OCI-LY1 (cell line): ENCODE measurements at regions not wholly inside any gene's neighbourhood (a gene's known extent, or its start where the extent isn't known, plus 50 kb on each side); places are given as distances from the start of the nearest gene placed in this dataset.

Source experiments
- H2AFZ ChIP-seq: fragments of 200-600 bp; sonication (generic), shearing (Covaris generic); 2 replicates; pipeline ENCODE4 v1.6.0; 2014; ENCODE audit warnings: antibody characterized with exemption, mild to moderate bottlenecking, low read length
- H3F3A ChIP-seq: fragments of 200-600 bp; sonication (generic), shearing (Covaris generic); 2 replicates; pipeline ENCODE4 v1.6.0; 2014; ENCODE audit warnings: mild to moderate bottlenecking, antibody characterized with exemption, low read length, moderate library complexity; ENCODE audit not compliant: insufficient read depth
- H3K27ac ChIP-seq: fragments of 200-600 bp; sonication (generic); 2 replicates; pipeline ENCODE4 v1.5.1; 2014; ENCODE audit warnings: low read length, mixed run types, mild to moderate bottlenecking, low read depth; ENCODE audit not compliant: poor library complexity, severe bottlenecking
- H3K27me3 ChIP-seq: fragments of 200-600 bp; sonication (generic); 2 replicates; pipeline ENCODE4 v1.6.0; 2014; ENCODE audit warnings: antibody characterized with exemption, mild to moderate bottlenecking, low read length, moderate library complexity; ENCODE audit not compliant: insufficient read depth
- H3K36me3 ChIP-seq: fragments of 200-600 bp; sonication (generic); 2 replicates; pipeline ENCODE4 v1.6.1; 2014; ENCODE audit warnings: mild to moderate bottlenecking, antibody characterized with exemption, low read length, moderate library complexity, mixed read lengths; ENCODE audit not compliant: insufficient read depth
- H3K4me1 ChIP-seq: fragments of 200-600 bp; sonication (generic); 2 replicates; pipeline ENCODE4 v1.5.1; 2014; ENCODE audit warnings: mild to moderate bottlenecking, low read length, moderate library complexity; ENCODE audit not compliant: insufficient read depth, severe bottlenecking
- H3K4me2 ChIP-seq: fragments of 200-600 bp; sonication (generic), shearing (Covaris generic); 2 replicates; pipeline ENCODE4 v1.6.1; 2014; ENCODE audit warnings: low read length
- H3K4me3 ChIP-seq: fragments of 200-600 bp; sonication (generic); 2 replicates; pipeline ENCODE4 v1.5.1; 2014; ENCODE audit warnings: low read length, low read depth, mild to moderate bottlenecking, mixed read lengths; ENCODE audit not compliant: poor library complexity, severe bottlenecking
- H3K79me2 ChIP-seq: fragments of 200-600 bp; shearing (Covaris generic); 2 replicates; pipeline ENCODE4 v1.6.1; 2016; ENCODE audit warnings: mixed run types, low read length, mixed read lengths; ENCODE audit not compliant: insufficient read depth
- H3K9ac ChIP-seq: fragments of 200-600 bp; sonication (generic), shearing (Covaris generic); 2 replicates; pipeline ENCODE4 v1.6.1; 2014; ENCODE audit warnings: mild to moderate bottlenecking, low read length, mixed read lengths
- H3K9me2 ChIP-seq: fragments of 200-600 bp; sonication (generic), shearing (Covaris generic); 2 replicates; pipeline ENCODE4 v1.6.1; 2014; ENCODE audit warnings: low read depth, mild to moderate bottlenecking, low read length, mixed read lengths
- H3K9me3 ChIP-seq: fragments of 200-600 bp; shearing (Covaris generic); 2 replicates; pipeline ENCODE4 v1.6.1; 2014; ENCODE audit warnings: low read length, mixed read lengths
- H4K20me1 ChIP-seq: fragments of 200-600 bp; sonication (generic), shearing (Covaris generic); 2 replicates; pipeline ENCODE4 v1.6.0; 2016; ENCODE audit warnings: mild to moderate bottlenecking, low read length; ENCODE audit not compliant: insufficient read depth
- CTCF ChIP-seq: fragments of 200-600 bp; sonication (generic), shearing (Covaris generic); IDR thresholded peaks from 2 replicates; pipeline ENCODE4 v1.5.1; 2017; ENCODE audit warnings: mild to moderate bottlenecking, antibody characterized with exemption, low read length, moderate library complexity, mixed read lengths
- EZH2 ChIP-seq: fragments of 200-600 bp; sonication (generic), shearing (Covaris generic); IDR thresholded peaks from 2 replicates; pipeline ENCODE4 v1.8.0; 2017; ENCODE audit warnings: borderline replicate concordance, mixed run types, mild to moderate bottlenecking, antibody characterized with exemption, low read length, moderate library complexity, mixed read lengths

- Histone ChIP-seq H3K9me3 (no peaks in the 10 kb centered on the region), H3K9ac (no peak overlapping the region), H3K36me3 (no peaks in the 10 kb centered on the region), H3K4me3 (no peak overlapping the region), H2AFZ (no peak overlapping the region), H3F3A (no peaks in the 10 kb centered on the region), H3K4me2 (no peak overlapping the region), H3K27me3 (no peaks in the 10 kb centered on the region), H3K27ac (no peak overlapping the region), H3K79me2 (no peaks in the 10 kb centered on the region), H4K20me1 (no peaks in the 10 kb centered on the region), H3K9me2 (no peaks in the 10 kb centered on the region), H3K4me1 (no peaks in the 10 kb centered on the region)
- no peak for TF ChIP-seq CTCF
- TF ChIP-seq EZH2 = no peak
Measured at GRCh38 chr20:24337551-24337950, 131.9 kb upstream of the SYNDIG1 start.

DNA sequence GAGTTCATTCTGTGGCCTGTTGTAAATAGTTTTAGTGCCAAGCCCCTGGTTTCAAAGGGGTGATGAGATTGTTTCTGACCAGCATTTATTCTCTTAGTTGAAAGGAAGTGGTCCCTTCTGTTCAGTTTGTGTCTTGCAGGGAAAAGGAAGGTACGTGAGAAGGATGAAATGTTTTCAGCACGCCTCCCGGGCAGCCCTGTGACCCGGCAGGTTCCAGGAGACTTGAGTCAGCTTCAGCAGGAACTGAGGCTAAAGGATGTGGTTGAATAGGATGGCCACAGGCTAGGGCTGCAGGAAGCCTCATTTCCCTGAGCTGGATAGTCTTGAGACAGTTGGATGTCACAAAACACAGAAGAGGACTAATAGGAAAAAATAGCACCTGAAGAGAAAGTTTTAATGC, 132.4 kb upstream of the SYNDIG1 start:
- Histone ChIP-seq H3K27ac (no peak overlapping the region), H3K9me2 (no peaks in the 10 kb centered on the region), H3K36me3 (no peaks in the 10 kb centered on the region), H3K27me3 (no peaks in the 10 kb centered on the region), H3K4me2 (no peak overlapping the region), H2AFZ (no peak overlapping the region), H3K4me1 (no peaks in the 10 kb centered on the region), H3K79me2 (no peaks in the 10 kb centered on the region), H3K9ac (no peak overlapping the region), H3K4me3 (no peak overlapping the region), H4K20me1 (no peaks in the 10 kb centered on the region), H3K9me3 (no peaks in the 10 kb centered on the region), H3F3A (no peaks in the 10 kb centered on the region)
- no peak for TF ChIP-seq EZH2

GRCh38 chr20:24334830-24335229, 134.6 kb upstream of the SYNDIG1 start:
- no peak overlapping the region for H3K9ac ChIP-seq
- no peak overlapping the region for H3K4me2 ChIP-seq
- TF ChIP-seq EZH2 (no peak), CTCF (no peak)
- no peaks in the 10 kb centered on the region for H3K9me2 ChIP-seq
- no peaks in the 10 kb centered on the region for H3K79me2 ChIP-seq
- no peak overlapping the region for H3K4me3 ChIP-seq
- H4K20me1 ChIP-seq = no peaks in the 10 kb centered on the region
- no peaks in the 10 kb centered on the region for H3K36me3 ChIP-seq
- H3K27me3 ChIP-seq = no peaks in the 10 kb centered on the region
- no peak overlapping the region for H3K27ac ChIP-seq
- no peaks in the 10 kb centered on the region for H3K4me1 ChIP-seq
- no peak overlapping the region for H2AFZ ChIP-seq
- H3F3A ChIP-seq = no peaks in the 10 kb centered on the region
- no peaks in the 10 kb centered on the region for H3K9me3 ChIP-seq

DNA sequence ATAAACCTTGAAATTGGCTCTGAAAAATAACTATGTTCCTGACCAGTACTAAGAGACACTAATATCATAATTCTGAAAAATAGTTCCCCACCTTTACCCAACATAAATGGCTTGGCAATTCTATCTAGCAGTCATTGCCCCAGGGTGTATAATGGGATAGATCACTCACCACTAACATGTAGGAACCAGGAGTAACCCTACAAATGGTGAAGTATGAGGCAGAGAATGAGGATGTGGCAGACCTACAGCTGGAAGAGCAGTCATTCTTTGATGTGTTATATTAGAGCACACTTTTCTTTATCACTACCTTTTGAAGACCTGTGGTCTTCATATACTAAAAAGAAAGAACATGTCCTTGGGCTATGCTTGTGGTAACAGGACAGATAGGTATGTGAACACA, 136.5 kb upstream of the SYNDIG1 start:
- Histone ChIP-seq H3K9ac (no peak overlapping the region), H3K9me3 (no peaks in the 10 kb centered on the region), H3K27ac (no peak overlapping the region), H3K4me1 (no peaks in the 10 kb centered on the region), H3K4me2 (no peak overlapping the region), H3K9me2 (no peaks in the 10 kb centered on the region), H3K27me3 (no peaks in the 10 kb centered on the region), H3K36me3 (no peaks in the 10 kb centered on the region), H2AFZ (no peak overlapping the region), H3K4me3 (no peak overlapping the region), H3F3A (no peaks in the 10 kb centered on the region), H4K20me1 (no peaks in the 10 kb centered on the region), H3K79me2 (no peaks in the 10 kb centered on the region)
- TF ChIP-seq EZH2 = no peak
- TF ChIP-seq CTCF = no peak
